IMR-90 (cell line): ENCODE measurements at regions not wholly inside any gene's neighbourhood (a gene's known extent, or its start where the extent isn't known, plus 50 kb on each side); places are given as distances from the start of the nearest gene placed in this dataset.

Source experiments
- ATAC-seq: fragments of 200-7000 bp; cut with Tn5 transposase; 2 replicates; pipeline ENCODE4 v1.9.1; 2020; ENCODE audit warnings: low read depth, mild to moderate bottlenecking, moderate library complexity
- BruUV-seq: library from RNA; stranded (reverse); fragments of 400-500 nt; replicated peaks from 2 replicates; lab custom pipeline; 2021; lab: Mats Ljungman, UMichigan
- CTCF ChIA-PET: fragments of 300-600 bp; formaldehyde crosslinking; extraction: SDS; loops from one replicate; lab custom pipeline; 2021; ENCODE audit warnings: antibody characterized with exemption; lab: Yijun Ruan, JAX
- POLR2A ChIA-PET: fragments of 300-600 bp; sonication (Branson Sonifier 250); formaldehyde crosslinking; loops from one replicate; lab custom pipeline; 2022; ENCODE audit warnings: antibody characterized with exemption; ENCODE audit not compliant: unreplicated experiment; lab: Charles Lee
- DNase-seq: peaks from one replicate; pipeline ENCODE4 v3.0.0; 2013
- H2AFZ ChIP-seq: replicated peaks from 2 replicates; pipeline ENCODE3; 2013; ENCODE audit warnings: low read length, mild to moderate bottlenecking; ENCODE audit not compliant: poor library complexity
- H2AK5ac ChIP-seq: 2 replicates; pipeline ENCODE4 v1.6.1; 2013; ENCODE audit warnings: low read depth, low read length, inconsistent platforms
- H2AK9ac ChIP-seq: replicated peaks from 2 replicates; pipeline ENCODE3; 2013; ENCODE audit warnings: mild to moderate bottlenecking, low read depth, low read length, moderate library complexity; ENCODE audit not compliant: poor library complexity
- H2BK120ac ChIP-seq: 2 replicates; pipeline ENCODE4 v1.6.1; 2013; ENCODE audit warnings: low read depth, low read length, inconsistent platforms
- H2BK15ac ChIP-seq: 3 replicates; pipeline ENCODE4 v1.6.1; 2013; ENCODE audit warnings: low read depth, low read length, inconsistent platforms
- H2BK20ac ChIP-seq: 2 replicates; pipeline ENCODE4 v1.6.1; 2013; ENCODE audit warnings: low read depth, mild to moderate bottlenecking, inconsistent platforms, low read length, moderate library complexity
- H2BK5ac ChIP-seq: 2 replicates; pipeline ENCODE4 v1.6.1; 2013; ENCODE audit warnings: mild to moderate bottlenecking, low read depth, low read length, inconsistent platforms; ENCODE audit not compliant: poor library complexity, severe bottlenecking
- H3K14ac ChIP-seq: replicated peaks from 2 replicates; pipeline ENCODE4 v1.6.1; 2013; ENCODE audit warnings: low read depth, low read length, inconsistent platforms
- H3K18ac ChIP-seq: 2 replicates; pipeline ENCODE4 v1.6.1; 2013; ENCODE audit warnings: low read depth, low read length, control low read depth
- H3K23ac ChIP-seq: 2 replicates; pipeline ENCODE4 v1.6.1; 2013; ENCODE audit warnings: low read depth, low read length, inconsistent platforms
- H3K27ac ChIP-seq: 2 replicates; pipeline ENCODE4 v1.5.1; 2013; ENCODE audit warnings: mild to moderate bottlenecking, control low read depth, low read length; ENCODE audit not compliant: insufficient read depth
- H3K27me3 ChIP-seq: 2 replicates; pipeline ENCODE4 v1.6.1; 2013; ENCODE audit warnings: low read length; ENCODE audit not compliant: control insufficient read depth, insufficient read depth
- H3K36me3 ChIP-seq: 2 replicates; pipeline ENCODE4 v1.6.1; 2013; ENCODE audit warnings: low read length, mixed read lengths; ENCODE audit not compliant: control insufficient read depth, insufficient read depth
- H3K4ac ChIP-seq: 2 replicates; pipeline ENCODE4 v1.6.1; 2013; ENCODE audit warnings: low read depth, low read length, inconsistent platforms
- H3K4me1 ChIP-seq: 2 replicates; pipeline ENCODE4 v1.6.1; 2013; ENCODE audit warnings: low read length, mixed read lengths; ENCODE audit not compliant: control insufficient read depth, insufficient read depth
- H3K4me2 ChIP-seq: 2 replicates; pipeline ENCODE4 v1.6.1; 2013; ENCODE audit warnings: low read depth, mild to moderate bottlenecking, control low read depth, low read length, moderate library complexity
- H3K4me3 ChIP-seq: 2 replicates; pipeline ENCODE4 v1.5.1; 2013; ENCODE audit warnings: low read depth, mild to moderate bottlenecking, control low read depth, low read length, moderate library complexity; ENCODE audit not compliant: insufficient read depth
- H3K56ac ChIP-seq: 2 replicates; pipeline ENCODE4 v1.6.1; 2013; ENCODE audit warnings: low read length, inconsistent platforms; ENCODE audit not compliant: insufficient read depth; ENCODE audit errors: extremely low read depth
- H3K79me1 ChIP-seq, 2 experiments: 2 replicates each; pipeline ENCODE4 v1.6.1; 2013; ENCODE audit warnings: low read length in 2 of 2, inconsistent platforms in 1 of 2, low read depth in 1 of 2
- H3K9ac ChIP-seq: 2 replicates; pipeline ENCODE4 v1.6.1; 2013; ENCODE audit warnings: low read depth, low read length, control low read depth
- H3K9me1 ChIP-seq: 2 replicates; pipeline ENCODE4 v1.6.1; 2013; ENCODE audit warnings: low read length, inconsistent platforms; ENCODE audit not compliant: insufficient read depth
- H3K9me3 ChIP-seq: 2 replicates; pipeline ENCODE4 v1.6.1; 2013; ENCODE audit warnings: low read length; ENCODE audit not compliant: control insufficient read depth, insufficient read depth
- H4K20me1 ChIP-seq: 2 replicates; pipeline ENCODE4 v1.6.1; 2013; ENCODE audit warnings: low read length, inconsistent platforms; ENCODE audit not compliant: insufficient read depth
- H4K5ac ChIP-seq: 2 replicates; pipeline ENCODE4 v1.6.1; 2013; ENCODE audit warnings: mild to moderate bottlenecking, low read depth, low read length, control low read depth
- H4K8ac ChIP-seq, 2 experiments: 2 replicates each; pipeline ENCODE4 v1.6.1; 2013; ENCODE audit warnings: low read depth in 2 of 2, low read length in 2 of 2, control low read depth in 1 of 2, inconsistent platforms in 1 of 2
- H4K91ac ChIP-seq: 2 replicates; pipeline ENCODE4 v1.6.1; 2013; ENCODE audit warnings: low read depth, low read length, inconsistent platforms; ENCODE audit not compliant: insufficient read depth
- BHLHE40 ChIP-seq: fragments of 150-350 bp; IDR thresholded peaks from 2 replicates; pipeline ENCODE4 v1.6.1; 2016; ENCODE audit warnings: mild to moderate bottlenecking, low read depth, low read length
- CEBPB ChIP-seq: IDR thresholded peaks from 2 replicates; pipeline ENCODE4 v1.6.1; 2012; ENCODE audit warnings: low read depth, low read length, improper control_type of control experiment
- CHD1 ChIP-seq: IDR thresholded peaks from 2 replicates; pipeline ENCODE4 v1.6.1; 2012; ENCODE audit warnings: low read depth, low read length, improper control_type of control experiment
- ELK1 ChIP-seq: fragments of 150-350 bp; IDR thresholded peaks from 2 replicates; pipeline ENCODE4 v1.6.1; 2016; ENCODE audit warnings: low read depth, mild to moderate bottlenecking, low read length, moderate library complexity, borderline replicate concordance
- FOS ChIP-seq: fragments of 150-350 bp; IDR thresholded peaks from 2 replicates; pipeline ENCODE4 v1.6.1; 2016; ENCODE audit warnings: low read depth, low read length
- MAFK ChIP-seq: IDR thresholded peaks from 2 replicates; pipeline ENCODE4 v1.6.1; 2012; ENCODE audit warnings: low read depth, low read length, improper control_type of control experiment
- MAZ ChIP-seq: IDR thresholded peaks from 2 replicates; pipeline ENCODE4 v1.6.1; 2012; ENCODE audit warnings: low read depth, mild to moderate bottlenecking, low read length, improper control_type of control experiment, moderate library complexity, borderline replicate concordance
- MXI1 ChIP-seq: IDR thresholded peaks from 2 replicates; pipeline ENCODE4 v1.6.1; 2012; ENCODE audit warnings: low read depth, mild to moderate bottlenecking, low read length, moderate library complexity, borderline replicate concordance
- NFE2L2 ChIP-seq: fragments of 150-350 bp; IDR thresholded peaks from 2 replicates; pipeline ENCODE4 v1.6.1; 2016; ENCODE audit warnings: low read depth, mild to moderate bottlenecking, low read length
- POLR2A ChIP-seq: IDR thresholded peaks from 2 replicates; pipeline ENCODE4 v1.6.1; 2012; ENCODE audit warnings: mild to moderate bottlenecking, low read depth, low read length
- RAD21 ChIP-seq: IDR thresholded peaks from 2 replicates; pipeline ENCODE4 v1.6.1; 2012; ENCODE audit warnings: low read length, improper control_type of control experiment
- RCOR1 ChIP-seq: IDR thresholded peaks from 2 replicates; pipeline ENCODE4 v1.6.1; 2012; ENCODE audit warnings: mild to moderate bottlenecking, low read length, improper control_type of control experiment; ENCODE audit not compliant: insufficient replicate concordance
- RFX5 ChIP-seq: IDR thresholded peaks from 2 replicates; pipeline ENCODE4 v1.8.0; 2012; ENCODE audit warnings: low read depth, mild to moderate bottlenecking, low read length, moderate library complexity
- SMC3 ChIP-seq: fragments of 150-350 bp; IDR thresholded peaks from 2 replicates; pipeline ENCODE4 v1.6.1; 2016; ENCODE audit warnings: low read depth, mild to moderate bottlenecking, antibody characterized with exemption, low read length, moderate library complexity
- USF2 ChIP-seq: fragments of 150-350 bp; IDR thresholded peaks from 2 replicates; pipeline ENCODE4 v1.6.1; 2017; ENCODE audit warnings: mild to moderate bottlenecking, antibody characterized with exemption, low read length, low read depth
- WGBS, 2 experiments: methylation state at CpG; one replicate each; pipeline versions ENCODE4 v1.1.5 to v1.1.7; 2013; ENCODE audit warnings: missing lambda C conversion rate in 2 of 2; ENCODE audit not compliant: insufficient read length in 1 of 2; ENCODE audit errors: extremely low coverage in 2 of 2; 5-methylcytosine and 5-hydroxymethylcytosine counted together
- dilution Hi-C: fragments of 300-500 bp; cut with HindIII; formaldehyde crosslinking; loops from one replicate; pipeline ENCODE4 v1.14.3; 2018; ENCODE audit warnings: low sequenced_read_pairs; ENCODE audit not compliant: unreplicated experiment
- in situ Hi-C: fragments of 300-500 bp; cut with MboI; formaldehyde crosslinking; loops from 3 replicates; pipeline ENCODE4 v1.14.3; 2019; ENCODE audit warnings: low sequenced_read_pairs, inconsistent platforms, mixed read lengths
- intact Hi-C: fragments of 100-400 bp; cut with micrococcal nuclease; formaldehyde crosslinking; loops from 2 replicates; pipeline ENCODE4 v1.10.0; 2022
- TF ChIP-seq, protein P1 (sequence below): conservative IDR thresholded peaks from 2 replicates; pipeline ENCODE4 v1.5.1; 2012; ENCODE audit warnings: mild to moderate bottlenecking, low read depth, low read length, improper control_type of control experiment

DNA sequence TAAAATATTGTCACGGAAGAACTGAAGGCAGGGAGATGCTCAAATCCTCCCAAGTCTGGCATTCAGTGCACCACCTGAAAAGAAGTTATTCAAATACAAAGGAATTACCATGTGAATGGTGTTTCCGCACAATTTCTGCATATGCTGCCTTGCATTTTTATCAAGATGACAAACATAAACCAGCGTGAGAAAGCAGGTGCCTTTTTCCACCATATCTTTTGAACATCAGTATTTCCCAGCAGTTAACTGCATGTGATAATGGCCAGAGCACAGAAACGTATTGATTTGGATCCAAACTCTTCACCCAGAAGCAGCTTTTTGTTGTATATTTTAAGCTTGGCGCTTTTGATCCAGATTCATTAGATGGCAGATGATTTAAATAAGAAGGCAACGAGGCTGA is 808.0 kb downstream of the TLE1 start:
- no peak overlapping the region for H2AFZ ChIP-seq
- no peaks in the 10 kb centered on the region for H3K36me3 ChIP-seq
- H3K4me3 ChIP-seq: no peak overlapping the region
- no TSS peak for BruUV-seq
- dilution Hi-C loops (no loop called here), in situ Hi-C loops (no loop called here), intact Hi-C loops (no loop called here)
- H2BK5ac ChIP-seq: no peak overlapping the region
- H3K9me1 ChIP-seq: no peaks in the 10 kb centered on the region
- no peak overlapping the region for H2BK20ac ChIP-seq
- no CpG with 5 or more reads among the region's 6 CpGs for WGBS, 2 experiments
- H2AK9ac ChIP-seq: no peak overlapping the region
- H3K23ac ChIP-seq: no peak overlapping the region
- H3K4me2 ChIP-seq: no peak overlapping the region
- H3K18ac ChIP-seq: no peak overlapping the region
- H3K27ac ChIP-seq: no peak overlapping the region
- no peak for DNase-seq
- no peak overlapping the region for H4K91ac ChIP-seq
- H3K27me3 ChIP-seq: no peaks in the 10 kb centered on the region
- H3K4ac ChIP-seq: no peak overlapping the region
- H4K20me1 ChIP-seq: no peaks in the 10 kb centered on the region
- H3K9me3 ChIP-seq: no peaks in the 10 kb centered on the region
- H3K56ac ChIP-seq: no peak overlapping the region
- no peak for ATAC-seq
- POLR2A ChIA-PET: no interaction called here
- no peak overlapping the region for H4K5ac ChIP-seq
- 0 out of 2 replicates have a peak, but pooled peaks cover 3% of the 10 kb centered on the region for H3K4me1 ChIP-seq
- TF ChIP-seq FOS (no peak), POLR2A (no peak), MXI1 (no peak), RAD21 (no peak), MAZ (no peak), NFE2L2 (no peak), RCOR1 (no peak), CEBPB (no peak), MAFK (no peak), ELK1 (no peak), USF2 (no peak), RFX5 (no peak), BHLHE40 (no peak), CHD1 (no peak), SMC3 (no peak)
- TF ChIP-seq, protein P1, sequence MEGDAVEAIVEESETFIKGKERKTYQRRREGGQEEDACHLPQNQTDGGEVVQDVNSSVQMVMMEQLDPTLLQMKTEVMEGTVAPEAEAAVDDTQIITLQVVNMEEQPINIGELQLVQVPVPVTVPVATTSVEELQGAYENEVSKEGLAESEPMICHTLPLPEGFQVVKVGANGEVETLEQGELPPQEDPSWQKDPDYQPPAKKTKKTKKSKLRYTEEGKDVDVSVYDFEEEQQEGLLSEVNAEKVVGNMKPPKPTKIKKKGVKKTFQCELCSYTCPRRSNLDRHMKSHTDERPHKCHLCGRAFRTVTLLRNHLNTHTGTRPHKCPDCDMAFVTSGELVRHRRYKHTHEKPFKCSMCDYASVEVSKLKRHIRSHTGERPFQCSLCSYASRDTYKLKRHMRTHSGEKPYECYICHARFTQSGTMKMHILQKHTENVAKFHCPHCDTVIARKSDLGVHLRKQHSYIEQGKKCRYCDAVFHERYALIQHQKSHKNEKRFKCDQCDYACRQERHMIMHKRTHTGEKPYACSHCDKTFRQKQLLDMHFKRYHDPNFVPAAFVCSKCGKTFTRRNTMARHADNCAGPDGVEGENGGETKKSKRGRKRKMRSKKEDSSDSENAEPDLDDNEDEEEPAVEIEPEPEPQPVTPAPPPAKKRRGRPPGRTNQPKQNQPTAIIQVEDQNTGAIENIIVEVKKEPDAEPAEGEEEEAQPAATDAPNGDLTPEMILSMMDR: no peak
- no peak overlapping the region for H2BK120ac ChIP-seq
- no peak overlapping the region for H3K9ac ChIP-seq
- no peaks in the 10 kb centered on the region for H3K79me1 ChIP-seq
- CTCF ChIA-PET: no interaction called here
- H2AK5ac ChIP-seq: no peak overlapping the region
- no peak overlapping the region for H4K8ac ChIP-seq
- H3K14ac ChIP-seq: no peak overlapping the region
- no peak overlapping the region for H2BK15ac ChIP-seq
